GM18511 (cell line): ENCODE measurements at regions not wholly inside any gene's neighbourhood (a gene's known extent, or its start where the extent isn't known, plus 50 kb on each side); places are given as distances from the start of the nearest gene placed in this dataset.
A peak's percentile ranks its signal among the peaks of the same experiment; 100 is the strongest.

Experiments used
- ATAC-seq: cut with Tn5 transposase; IDR thresholded peaks from one replicate; pipeline ENCODE4 v1.9.1; 2021; ENCODE audit warnings: mild to moderate bottlenecking, moderate library complexity; ENCODE audit not compliant: unreplicated experiment

GRCh38 chr14:95442633-95443021, 73.8 kb downstream of the SYNE3 start:
- ATAC-seq: peak; percentile 87

GRCh38 chr14:95442016-95442632, 74.3 kb downstream of the SYNE3 start:
- peak; percentile 19 for ATAC-seq

GRCh38 chr14:95440951-95441350, 75.5 kb downstream of the SYNE3 start:
- no peak for ATAC-seq

GRCh38 chr14:95440496-95440895, 76.0 kb downstream of the SYNE3 start:
- no peak for ATAC-seq

DNA sequence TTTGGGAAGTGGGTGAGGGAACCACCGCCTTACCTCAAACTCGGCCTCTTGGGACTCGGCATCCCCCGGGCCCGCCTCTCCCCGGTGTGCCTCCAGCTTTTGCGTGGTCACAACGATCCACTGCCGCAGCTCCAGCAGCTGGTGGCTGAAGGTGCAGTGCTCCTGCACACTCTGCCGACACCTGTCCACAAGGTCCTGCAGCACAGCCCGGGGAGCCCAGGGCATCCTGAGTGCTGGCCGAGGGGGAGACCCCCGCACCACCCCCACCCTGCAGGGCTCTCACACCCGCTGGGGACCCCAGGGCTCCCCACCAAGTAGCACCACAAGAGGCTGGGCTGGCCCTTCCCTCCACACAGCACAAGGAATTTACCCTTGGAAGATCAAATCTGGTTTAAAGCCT, 76.6 kb downstream of the SYNE3 start:
- no peak for ATAC-seq

- no peak for ATAC-seq
Observed at GRCh38 chr14:95437715-95438114, 78.7 kb downstream of the SYNE3 start.

DNA sequence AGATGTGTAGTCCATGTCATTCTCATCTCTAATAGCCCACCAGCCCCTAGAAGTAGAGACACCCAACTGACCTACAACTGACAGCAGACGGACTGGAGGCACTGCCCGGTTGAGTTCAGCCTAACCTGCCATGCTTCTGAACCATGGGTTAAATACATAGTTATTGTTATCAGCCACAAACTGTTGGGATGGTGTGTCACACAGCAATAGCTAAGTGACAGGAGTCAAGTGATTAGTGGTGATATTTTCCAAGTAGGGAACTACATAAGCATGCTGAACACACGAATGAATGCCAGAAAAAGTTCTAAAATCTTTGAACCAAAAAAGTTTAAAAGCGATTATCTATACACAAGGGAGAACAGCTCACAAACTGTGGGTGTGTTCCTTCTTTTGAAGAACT, 80.1 kb downstream of the SYNE3 start:
- ATAC-seq: no peak

DNA sequence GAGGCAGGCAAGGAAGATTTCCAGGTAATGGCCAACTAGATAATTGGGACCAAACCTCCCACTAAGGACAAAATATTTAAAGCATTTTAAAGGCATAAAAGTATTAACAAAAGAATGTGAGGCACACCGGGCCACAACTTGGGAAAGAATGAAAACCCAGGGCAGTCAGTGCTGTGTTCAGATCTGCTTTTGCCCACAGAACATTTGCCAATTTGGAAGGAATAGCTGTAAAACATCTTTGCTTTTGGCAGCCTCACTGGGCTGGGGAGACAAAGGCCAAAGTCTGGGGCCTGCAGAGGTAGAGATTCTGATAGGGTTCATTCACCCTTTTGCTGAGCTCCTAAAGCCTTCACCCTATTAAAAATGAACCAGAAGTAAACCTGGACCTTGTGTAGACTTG, 82.3 kb downstream of the SYNE3 start:
- ATAC-seq: no peak

DNA sequence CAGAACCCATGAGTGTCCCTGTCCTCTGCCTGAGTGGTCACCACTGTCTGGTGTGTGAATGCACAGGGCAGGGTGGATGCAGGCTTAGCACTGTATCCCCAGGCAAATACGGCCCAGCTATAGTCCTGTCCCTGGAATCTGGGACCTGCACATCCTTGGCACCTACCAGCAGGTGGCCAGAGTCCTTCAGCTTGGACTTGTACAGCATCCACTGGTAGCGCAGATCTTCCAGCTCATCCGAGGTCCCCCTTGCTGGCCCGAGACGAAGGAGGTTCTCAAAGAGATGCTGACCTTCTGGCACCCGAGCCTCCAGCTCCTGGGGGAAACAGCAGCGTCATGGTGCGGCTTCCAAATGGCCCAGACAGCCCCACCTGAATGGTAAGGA, 83.4 kb downstream of the SYNE3 start:
- no peak for ATAC-seq

DNA sequence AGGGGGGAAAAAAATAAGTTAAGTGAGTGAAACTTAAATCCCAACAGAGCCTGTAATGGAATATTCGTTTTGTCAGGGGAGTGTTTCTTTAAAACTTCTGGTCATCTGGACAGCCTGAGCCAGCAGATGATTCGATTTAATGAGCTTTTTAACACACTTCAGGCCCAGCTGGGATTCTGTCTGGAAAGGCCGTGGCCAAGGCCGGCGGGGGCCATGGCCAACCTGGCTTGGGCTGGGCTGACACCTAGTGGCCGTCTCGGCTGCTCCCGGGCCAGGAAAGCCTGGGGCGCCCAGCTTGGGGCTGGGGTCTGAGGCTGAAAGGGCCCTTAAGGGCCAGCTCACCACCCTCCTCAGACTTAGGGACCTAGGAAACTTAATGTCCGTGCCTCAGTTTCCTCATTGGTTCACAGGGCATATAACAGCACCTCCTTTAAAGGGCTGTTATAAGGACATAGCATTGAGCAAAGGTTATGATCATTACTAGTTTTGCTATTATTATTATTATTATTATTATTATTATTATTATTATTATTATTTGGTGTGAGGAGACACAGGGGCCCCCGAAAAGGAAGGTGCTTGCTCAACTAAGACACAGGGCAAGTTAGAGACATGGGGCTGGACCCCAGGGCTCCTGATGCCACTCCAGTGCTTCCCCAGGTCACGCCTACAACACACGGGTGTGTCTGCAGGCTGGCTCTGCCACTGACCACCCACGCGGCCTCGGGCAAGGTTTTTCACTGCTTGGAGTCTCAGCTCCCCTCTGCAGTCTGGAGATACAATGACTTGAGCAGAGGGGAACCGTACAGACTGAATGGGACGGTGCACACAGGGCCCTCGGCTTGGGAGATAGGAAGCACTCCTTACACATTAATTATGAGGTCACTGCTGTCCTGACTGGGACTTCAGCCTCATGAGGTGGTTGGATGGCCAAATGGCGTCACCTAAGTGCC, 84.0 kb downstream of the SYNE3 start:
- no peak for ATAC-seq

DNA sequence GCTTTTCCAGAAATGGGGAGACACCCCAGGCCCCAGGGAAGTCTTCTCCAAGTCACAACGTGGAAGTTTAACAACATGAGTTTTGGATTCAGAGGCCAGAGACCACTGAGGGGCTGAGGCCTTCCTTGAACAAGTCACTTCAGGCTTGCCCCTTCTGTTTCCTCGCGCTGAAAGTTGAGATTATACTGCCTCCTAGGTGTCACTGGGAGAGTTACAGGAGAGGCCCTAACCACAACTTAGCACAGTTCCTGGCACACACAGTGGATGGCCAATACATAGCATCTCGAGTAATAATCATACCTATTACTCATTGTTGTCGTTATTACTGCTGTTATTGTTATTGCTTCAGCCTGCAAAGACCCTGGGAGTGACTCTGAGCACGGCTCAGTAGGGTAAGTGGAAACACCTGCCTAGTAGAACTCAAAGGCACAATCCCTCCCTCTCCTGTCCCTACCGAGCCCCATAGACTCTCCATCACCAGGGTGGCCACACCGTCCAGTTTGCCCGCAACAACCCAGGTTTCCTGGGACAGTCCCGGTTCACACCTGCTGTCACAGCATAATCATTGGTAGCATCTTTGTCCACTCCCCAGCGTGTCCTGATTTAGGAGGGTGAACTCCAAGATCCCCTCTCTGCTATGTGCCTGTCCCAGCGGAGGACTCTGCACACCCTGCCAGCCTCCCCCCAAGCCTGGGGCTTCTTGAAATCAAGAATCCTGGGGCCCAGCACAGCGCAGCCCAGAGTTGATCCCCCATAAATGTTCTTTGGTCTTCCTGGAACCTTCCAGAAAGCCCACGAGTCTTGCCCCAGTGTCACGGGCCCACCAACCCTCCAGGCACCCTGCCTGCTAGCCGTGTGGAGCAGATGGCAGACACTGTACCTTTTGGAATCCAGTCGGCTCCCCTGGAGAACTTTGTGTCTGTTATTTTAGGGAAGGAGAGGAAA, 85.0 kb downstream of the SYNE3 start:
- ATAC-seq: no peak

GRCh38 chr14:95428557-95428956, 87.9 kb downstream of the SYNE3 start:
- no peak for ATAC-seq

- ATAC-seq: no peak
Observed at GRCh38 chr14:95426116-95426475, 90.4 kb downstream of the SYNE3 start.

GRCh38 chr14:95425369-95426115, 90.9 kb downstream of the SYNE3 start:
- no peak for ATAC-seq

- ATAC-seq: no peak
Observed at GRCh38 chr14:95424529-95424928, 91.9 kb downstream of the SYNE3 start.

DNA sequence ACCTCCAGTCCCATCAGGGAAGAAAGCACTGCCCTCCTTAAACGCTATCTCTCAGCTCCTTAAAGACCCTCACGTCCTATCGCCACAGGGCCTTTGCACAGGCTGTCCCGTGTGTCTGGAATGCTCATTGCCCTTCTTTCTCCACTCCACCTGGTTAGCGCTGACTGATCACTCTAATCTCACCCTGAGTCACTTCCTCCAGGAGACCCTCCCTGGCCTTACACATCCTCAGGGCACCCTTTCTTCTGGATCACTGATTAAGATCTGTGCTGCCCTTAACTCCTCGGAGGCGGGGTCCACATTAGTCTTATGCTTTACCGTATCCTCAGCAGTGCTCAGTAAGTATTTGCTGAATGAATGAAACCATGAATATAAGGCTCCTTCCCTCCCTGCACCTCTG, 94.7 kb downstream of the SYNE3 start:
- no peak for ATAC-seq

DNA sequence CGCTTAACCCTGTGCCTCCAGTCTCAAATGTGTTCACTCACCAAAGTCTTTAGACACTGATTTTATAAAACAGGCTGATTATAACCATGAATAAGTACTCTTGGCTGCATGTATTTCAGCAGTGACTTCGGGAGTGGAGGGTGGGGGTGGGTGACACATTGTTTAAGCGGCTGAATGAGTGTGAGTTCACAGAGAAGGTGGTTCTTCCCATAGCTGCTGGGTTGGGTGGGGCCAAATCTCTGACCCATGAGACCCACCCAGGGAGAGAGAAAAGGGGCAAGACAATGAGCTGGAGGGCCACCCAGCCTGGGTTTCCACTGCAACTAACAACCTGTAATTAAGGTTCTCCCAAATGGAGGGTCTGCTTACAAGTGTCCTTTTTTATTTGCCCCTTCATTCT, 96.4 kb downstream of the SYNE3 start:
- ATAC-seq: no peak

GRCh38 chr14:95419569-95419968, 96.9 kb downstream of the SYNE3 start:
- ATAC-seq: no peak

- ATAC-seq: no peak
Observed at GRCh38 chr14:95418858-95419257, 97.6 kb downstream of the SYNE3 start.

- no peak for ATAC-seq
Observed at GRCh38 chr14:95417492-95417891, 97.8 kb upstream of the CLMN start.

- ATAC-seq: no peak
Observed at GRCh38 chr14:95415993-95416392, 96.3 kb upstream of the CLMN start.
